ENCODE measurements at regions not wholly inside any gene's neighbourhood (a gene's known extent, or its start where the extent isn't known, plus 50 kb on each side); places are given as distances from the start of the nearest gene placed in this dataset.

- no peak for DNase-seq
- Mint-ChIP-seq H3K36me3 (no peaks in the 10 kb centered on the region), H3K4me1 (no peaks in the 10 kb centered on the region), H3K4me3 (no peak overlapping the region), H3K27me3 (no peaks in the 10 kb centered on the region), H3K27ac (no peak overlapping the region), H3K9me3 (peaks cover 0 to 10% (median 3%) of the 10 kb centered on the region in 8 donors)
- CTCF ChIA-PET (ENCODE audit: partially characterized antibody): no interaction called here
- Histone ChIP-seq H3K27ac (ENCODE audit: low read depth, low read length) (no peak overlapping the region), H3K27me3 (ENCODE audit: insufficient read depth, low read length) (no peaks in the 10 kb centered on the region), H3K9me3 (ENCODE audit: control insufficient read depth in 1 of 2, low read length in 2 of 2) (no peaks in the 10 kb centered on the region), H3K36me3 (ENCODE audit: insufficient read depth, low read length) (no peaks in the 10 kb centered on the region), H3K4me3 (ENCODE audit: low read length in 2 of 2) (no peak overlapping the region), H3K4me1 (ENCODE audit: insufficient read depth, low read length) (no peaks in the 10 kb centered on the region)
- POLR2A ChIA-PET (ENCODE audit: partially characterized antibody): no interaction called here
- intact Hi-C loops (cut with micrococcal nuclease): no loop called here
Measured at GRCh38 chr5:97627272-97627671, 444.2 kb upstream of the RIOK2 start.

- no peaks in the 10 kb centered on the region for H3K27me3 ChIP-seq (ENCODE audit: insufficient read depth, low read length)
- H3K27ac Mint-ChIP-seq: no peak overlapping the region
- H3K9me3 ChIP-seq (ENCODE audit: control insufficient read depth in 1 of 2, low read length in 2 of 2): no peaks in the 10 kb centered on the region
- H3K27ac ChIP-seq (ENCODE audit: low read depth, low read length): no peak overlapping the region
- no peak overlapping the region for H3K4me3 ChIP-seq (ENCODE audit: low read length in 2 of 2)
- H3K36me3 ChIP-seq (ENCODE audit: insufficient read depth, low read length): no peaks in the 10 kb centered on the region
- peaks cover 0 to 10% (median 3%) of the 10 kb centered on the region in 8 donors for H3K9me3 Mint-ChIP-seq
- H3K36me3 Mint-ChIP-seq: no peaks in the 10 kb centered on the region
- no peaks in the 10 kb centered on the region for H3K27me3 Mint-ChIP-seq
- intact Hi-C loops (cut with micrococcal nuclease): no loop called here
- DNase-seq: no peak
- H3K4me3 Mint-ChIP-seq: no peak overlapping the region
- no peaks in the 10 kb centered on the region for H3K4me1 ChIP-seq (ENCODE audit: insufficient read depth, low read length)
- no peaks in the 10 kb centered on the region for H3K4me1 Mint-ChIP-seq
- POLR2A ChIA-PET (ENCODE audit: partially characterized antibody): no interaction called here
- CTCF ChIA-PET (ENCODE audit: partially characterized antibody): no interaction called here
Measured at GRCh38 chr5:97628031-97628430, 445.0 kb upstream of the RIOK2 start.

DNA sequence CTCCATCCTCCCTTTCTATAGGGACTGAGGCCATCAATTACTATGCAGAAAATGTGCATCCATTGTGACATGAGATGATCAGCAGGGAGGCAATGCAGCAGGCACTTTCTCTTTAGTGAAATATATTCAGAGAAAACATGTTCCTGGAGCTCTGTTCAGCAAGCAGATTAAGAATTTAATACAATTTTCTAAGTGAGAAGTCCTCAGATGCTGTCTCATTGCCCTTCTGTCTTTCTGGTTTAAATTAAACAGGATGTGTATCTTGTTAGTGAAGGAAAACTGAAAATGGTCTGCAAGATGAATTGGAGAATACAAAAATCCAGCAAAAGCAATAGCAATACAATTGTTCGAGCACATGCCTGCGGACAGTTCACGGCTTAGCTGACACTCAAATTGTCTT lies 445.8 kb upstream of the RIOK2 start:
- no peak for DNase-seq
- Mint-ChIP-seq H3K36me3 (no peaks in the 10 kb centered on the region), H3K4me3 (no peak overlapping the region), H3K27ac (no peak overlapping the region), H3K27me3 (no peaks in the 10 kb centered on the region), H3K9me3 (peaks cover 0 to 10% (median 3%) of the 10 kb centered on the region in 8 donors), H3K4me1 (no peaks in the 10 kb centered on the region)
- Histone ChIP-seq H3K9me3 (ENCODE audit: control insufficient read depth in 1 of 2, low read length in 2 of 2) (no peaks in the 10 kb centered on the region), H3K4me3 (ENCODE audit: low read length in 2 of 2) (no peak overlapping the region), H3K27ac (ENCODE audit: low read depth, low read length) (no peak overlapping the region), H3K36me3 (ENCODE audit: insufficient read depth, low read length) (no peaks in the 10 kb centered on the region), H3K27me3 (ENCODE audit: insufficient read depth, low read length) (no peaks in the 10 kb centered on the region), H3K4me1 (ENCODE audit: insufficient read depth, low read length) (no peaks in the 10 kb centered on the region)
- intact Hi-C loops (cut with micrococcal nuclease): no loop called here
- ChIA-PET POLR2A (ENCODE audit: partially characterized antibody) (no interaction called here), CTCF (ENCODE audit: partially characterized antibody) (no interaction called here)

- H3K27me3 ChIP-seq (ENCODE audit: insufficient read depth, low read length): no peaks in the 10 kb centered on the region
- H3K27me3 Mint-ChIP-seq: no peaks in the 10 kb centered on the region
- H3K4me3 ChIP-seq (ENCODE audit: low read length in 2 of 2): no peak overlapping the region
- H3K36me3 Mint-ChIP-seq: no peaks in the 10 kb centered on the region
- H3K4me1 Mint-ChIP-seq: no peaks in the 10 kb centered on the region
- intact Hi-C loops (cut with micrococcal nuclease): no loop called here
- no peaks in the 10 kb centered on the region for H3K9me3 ChIP-seq (ENCODE audit: control insufficient read depth in 1 of 2, low read length in 2 of 2)
- DNase-seq: no peak
- ChIA-PET POLR2A (ENCODE audit: partially characterized antibody) (no interaction called here), CTCF (ENCODE audit: partially characterized antibody) (no interaction called here)
- H3K27ac ChIP-seq (ENCODE audit: low read depth, low read length): no peak overlapping the region
- no peaks in the 10 kb centered on the region for H3K36me3 ChIP-seq (ENCODE audit: insufficient read depth, low read length)
- H3K4me1 ChIP-seq (ENCODE audit: insufficient read depth, low read length): no peaks in the 10 kb centered on the region
- peaks cover 0 to 14% (median 3%) of the 10 kb centered on the region in 8 donors for H3K9me3 Mint-ChIP-seq
- H3K4me3 Mint-ChIP-seq: no peak overlapping the region
- no peak overlapping the region for H3K27ac Mint-ChIP-seq
Measured at GRCh38 chr5:97629276-97629675, 446.2 kb upstream of the RIOK2 start.

DNA sequence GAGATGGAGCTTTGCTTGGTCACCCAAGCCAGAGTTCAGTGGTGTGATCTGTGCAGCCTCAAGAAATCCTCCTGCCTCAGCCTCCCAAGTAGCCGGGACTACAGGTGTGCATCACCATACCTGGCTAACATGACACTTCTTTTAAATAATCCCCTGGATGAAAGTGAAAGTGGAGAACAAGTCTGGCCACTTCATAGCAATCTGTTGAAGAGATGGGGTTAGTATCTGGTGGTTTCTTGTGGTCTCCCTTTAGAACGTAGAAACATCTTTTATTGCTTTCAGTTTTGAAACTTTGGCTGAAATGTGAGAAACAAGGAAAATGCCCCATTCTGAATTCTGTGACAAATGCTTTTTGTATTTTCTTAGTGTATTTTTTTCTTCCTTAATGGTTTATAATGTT lies 452.5 kb upstream of the RIOK2 start:
- H3K4me1 ChIP-seq (ENCODE audit: insufficient read depth, low read length): no peaks in the 10 kb centered on the region
- H3K36me3 ChIP-seq (ENCODE audit: insufficient read depth, low read length): no peaks in the 10 kb centered on the region
- H3K27ac ChIP-seq (ENCODE audit: low read depth, low read length): no peak overlapping the region
- no peaks in the 10 kb centered on the region for H3K9me3 ChIP-seq (ENCODE audit: control insufficient read depth in 1 of 2, low read length in 2 of 2)
- H3K27me3 ChIP-seq (ENCODE audit: insufficient read depth, low read length): no peaks in the 10 kb centered on the region
- DNase-seq: no peak
- Mint-ChIP-seq H3K4me3 (no peak overlapping the region), H3K27ac (no peak overlapping the region), H3K4me1 (peaks cover 0 to 1% (median 0%) of the 10 kb centered on the region in 4 donors), H3K27me3 (no peaks in the 10 kb centered on the region), H3K36me3 (no peaks in the 10 kb centered on the region), H3K9me3 (peaks cover 0 to 22% (median 2%) of the 10 kb centered on the region in 8 donors)
- intact Hi-C loops (cut with micrococcal nuclease): no loop called here
- no peak overlapping the region for H3K4me3 ChIP-seq (ENCODE audit: low read length in 2 of 2)
- CTCF ChIA-PET (ENCODE audit: partially characterized antibody): no interaction called here
- POLR2A ChIA-PET (ENCODE audit: partially characterized antibody): no interaction called here

GRCh38 chr5:97636766-97637165 lies 453.7 kb upstream of the RIOK2 start:
- H3K4me1 Mint-ChIP-seq: peaks cover 0 to 1% (median 0%) of the 10 kb centered on the region in 4 donors
- no peaks in the 10 kb centered on the region for H3K27me3 ChIP-seq (ENCODE audit: insufficient read depth, low read length)
- H3K27ac ChIP-seq (ENCODE audit: low read depth, low read length): no peak overlapping the region
- ChIA-PET CTCF (ENCODE audit: partially characterized antibody) (no interaction called here), POLR2A (ENCODE audit: partially characterized antibody) (no interaction called here)
- no peak overlapping the region for H3K4me3 ChIP-seq (ENCODE audit: low read length in 2 of 2)
- peaks cover 0 to 19% (median 0%) of the 10 kb centered on the region in 8 donors for H3K9me3 Mint-ChIP-seq
- intact Hi-C loops (cut with micrococcal nuclease): no loop called here
- H3K9me3 ChIP-seq (ENCODE audit: control insufficient read depth in 1 of 2, low read length in 2 of 2): no peaks in the 10 kb centered on the region
- DNase-seq: no peak
- no peaks in the 10 kb centered on the region for H3K27me3 Mint-ChIP-seq
- H3K36me3 ChIP-seq (ENCODE audit: insufficient read depth, low read length): no peaks in the 10 kb centered on the region
- H3K27ac Mint-ChIP-seq: no peak overlapping the region
- H3K4me3 Mint-ChIP-seq: no peak overlapping the region
- no peaks in the 10 kb centered on the region for H3K36me3 Mint-ChIP-seq
- H3K4me1 ChIP-seq (ENCODE audit: insufficient read depth, low read length): no peaks in the 10 kb centered on the region

GRCh38 chr5:97641081-97641480 lies 458.0 kb upstream of the RIOK2 start:
- peaks cover 0 to 15% (median 3%) of the 10 kb centered on the region in 8 donors for H3K9me3 Mint-ChIP-seq
- H3K27me3 Mint-ChIP-seq: no peaks in the 10 kb centered on the region
- no peaks in the 10 kb centered on the region for H3K9me3 ChIP-seq (ENCODE audit: control insufficient read depth in 1 of 2, low read length in 2 of 2)
- no peaks in the 10 kb centered on the region for H3K4me1 Mint-ChIP-seq
- no peaks in the 10 kb centered on the region for H3K36me3 Mint-ChIP-seq
- no peaks in the 10 kb centered on the region for H3K36me3 ChIP-seq (ENCODE audit: insufficient read depth, low read length)
- intact Hi-C loops (cut with micrococcal nuclease): no loop called here
- no peaks in the 10 kb centered on the region for H3K4me1 ChIP-seq (ENCODE audit: insufficient read depth, low read length)
- no peak overlapping the region for H3K4me3 ChIP-seq (ENCODE audit: low read length in 2 of 2)
- H3K4me3 Mint-ChIP-seq: no peak overlapping the region
- DNase-seq: no peak
- POLR2A ChIA-PET (ENCODE audit: partially characterized antibody): no interaction called here
- no peaks in the 10 kb centered on the region for H3K27me3 ChIP-seq (ENCODE audit: insufficient read depth, low read length)
- CTCF ChIA-PET (ENCODE audit: partially characterized antibody): no interaction called here
- no peak overlapping the region for H3K27ac Mint-ChIP-seq
- no peak overlapping the region for H3K27ac ChIP-seq (ENCODE audit: low read depth, low read length)

DNA sequence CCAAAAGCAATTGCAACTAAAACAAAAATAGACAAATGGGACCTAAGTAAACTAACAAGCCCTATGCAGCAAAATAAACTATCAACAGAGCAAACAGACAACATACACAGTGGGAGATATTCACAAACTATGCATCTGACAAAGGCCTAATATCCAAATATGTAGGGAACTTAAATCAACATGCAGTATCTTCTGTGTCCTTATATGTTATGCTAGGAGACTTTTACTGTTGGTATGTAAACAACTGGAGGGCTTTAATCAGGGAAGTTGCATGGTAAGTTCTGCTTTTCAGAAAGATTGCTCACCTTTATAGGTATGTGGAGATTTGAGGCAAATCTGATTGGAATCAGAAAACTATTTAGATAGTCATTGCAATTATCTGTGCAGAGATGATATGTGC lies 461.2 kb upstream of the RIOK2 start:
- no peak for DNase-seq
- Histone ChIP-seq H3K4me1 (ENCODE audit: insufficient read depth, low read length) (no peaks in the 10 kb centered on the region), H3K27me3 (ENCODE audit: insufficient read depth, low read length) (no peaks in the 10 kb centered on the region), H3K27ac (ENCODE audit: low read depth, low read length) (no peak overlapping the region), H3K36me3 (ENCODE audit: insufficient read depth, low read length) (no peaks in the 10 kb centered on the region), H3K4me3 (ENCODE audit: low read length in 2 of 2) (no peak overlapping the region), H3K9me3 (ENCODE audit: control insufficient read depth in 1 of 2, low read length in 2 of 2) (no peaks in the 10 kb centered on the region)
- Mint-ChIP-seq H3K4me3 (no peak overlapping the region), H3K27me3 (no peaks in the 10 kb centered on the region), H3K36me3 (no peaks in the 10 kb centered on the region), H3K27ac (no peak overlapping the region), H3K9me3 (peaks cover 0 to 16% (median 5%) of the 10 kb centered on the region in 8 donors), H3K4me1 (no peaks in the 10 kb centered on the region)
- CTCF ChIA-PET (ENCODE audit: partially characterized antibody): no interaction called here
- intact Hi-C loops (cut with micrococcal nuclease): no loop called here
- POLR2A ChIA-PET (ENCODE audit: partially characterized antibody): no interaction called here
